ENCODE measurements at regions not wholly inside any gene's neighbourhood (a gene's known extent, or its start where the extent isn't known, plus 50 kb on each side); places are given as distances from the start of the nearest gene placed in this dataset.

- no peaks in the 10 kb centered on the region for H3K36me3 ChIP-seq
- no peak overlapping the region for H3K27ac ChIP-seq
- H3K27me3 ChIP-seq, result no peaks in the 10 kb centered on the region
- H3K4me1 ChIP-seq, result no peaks in the 10 kb centered on the region
- TF ChIP-seq CTCF (IDR thresholded peaks at IDR 0.05), result no peak
- no peak for DNase-seq (ENCODE audit: low spot score)
- peaks cover 0 to 12% of the 10 kb centered on the region in 2 donors for H3K9me3 ChIP-seq
- H3K4me3 ChIP-seq, result no peak overlapping the region
Measured at GRCh38 chr12:18971932-18972331, 157.6 kb upstream of the PLEKHA5 start.

GRCh38 chr12:18975933-18976332, 153.6 kb upstream of the PLEKHA5 start:
- no peak for TF ChIP-seq CTCF (IDR thresholded peaks at IDR 0.05)
- no peaks in the 10 kb centered on the region for H3K27me3 ChIP-seq
- no peaks in the 10 kb centered on the region for H3K36me3 ChIP-seq
- H3K4me3 ChIP-seq, result no peak overlapping the region
- H3K27ac ChIP-seq, result no peak overlapping the region
- no peak for DNase-seq (ENCODE audit: low spot score)
- H3K9me3 ChIP-seq, result peaks cover 0 to 12% of the 10 kb centered on the region in 2 donors
- no peaks in the 10 kb centered on the region for H3K4me1 ChIP-seq

GRCh38 chr12:18979401-18980126, 150.0 kb upstream of the PLEKHA5 start:
- TF ChIP-seq CTCF (IDR thresholded peaks at IDR 0.05), result no peak
- Histone ChIP-seq H3K27me3 (no peaks in the 10 kb centered on the region), H3K4me3 (no peak overlapping the region), H3K4me1 (no peaks in the 10 kb centered on the region), H3K27ac (no peak overlapping the region), H3K9me3 (peaks cover 0 to 12% of the 10 kb centered on the region in 2 donors), H3K36me3 (no peaks in the 10 kb centered on the region)
- DNase-seq (ENCODE audit: low spot score), result no peak

- no peak for DNase-seq (ENCODE audit: low spot score)
- TF ChIP-seq CTCF (IDR thresholded peaks at IDR 0.05), result no peak
- no peak overlapping the region for H3K27ac ChIP-seq
- no peaks in the 10 kb centered on the region for H3K4me1 ChIP-seq
- H3K4me3 ChIP-seq, result no peak overlapping the region
- no peaks in the 10 kb centered on the region for H3K36me3 ChIP-seq
- H3K27me3 ChIP-seq, result no peaks in the 10 kb centered on the region
- peaks cover 0 to under 1% of the 10 kb centered on the region in 2 donors for H3K9me3 ChIP-seq
Measured at GRCh38 chr12:18981732-18982131, 147.8 kb upstream of the PLEKHA5 start.

- no peak for DNase-seq (ENCODE audit: low spot score)
- Histone ChIP-seq H3K4me1 (no peaks in the 10 kb centered on the region), H3K27me3 (no peaks in the 10 kb centered on the region), H3K4me3 (no peak overlapping the region), H3K36me3 (no peaks in the 10 kb centered on the region), H3K9me3 (no peaks in the 10 kb centered on the region), H3K27ac (no peak overlapping the region)
- TF ChIP-seq CTCF (IDR thresholded peaks at IDR 0.05), result no peak
Measured at GRCh38 chr12:18982226-18982949, 147.1 kb upstream of the PLEKHA5 start.
